ENCODE measurements at regions not wholly inside any gene's neighbourhood (a gene's known extent, or its start where the extent isn't known, plus 50 kb on each side); places are given as distances from the start of the nearest gene placed in this dataset.
"Not testable (repeated sequence)": the region's sequence is repeated elsewhere in the genome, so short reads cannot be mapped to it uniquely, and the experiment has no call there.

- BruUV-seq (replicated peaks) = no TSS peak
- no peaks in the 10 kb centered on the region for H3K27me3 Mint-ChIP-seq (ENCODE audit: unreplicated experiment)
- H3K27ac Mint-ChIP-seq (ENCODE audit: unreplicated experiment) = no peak overlapping the region
- DNase-seq = no peak
- H3K4me1 Mint-ChIP-seq (ENCODE audit: low read depth, unreplicated experiment) = no peaks in the 10 kb centered on the region
- no peak overlapping the region for H3K4me3 Mint-ChIP-seq (ENCODE audit: low read depth, unreplicated experiment)
- no peak for TF ChIP-seq CTCF (IDR thresholded peaks at IDR 0.05; ENCODE audit: unreplicated experiment)
- H3K9me3 Mint-ChIP-seq (ENCODE audit: low read depth, unreplicated experiment) = peaks cover 3% of the 10 kb centered on the region
- H3K36me3 Mint-ChIP-seq (ENCODE audit: insufficient read depth, unreplicated experiment) = no peaks in the 10 kb centered on the region
- CTCF ChIA-PET = no interaction called here
- intact Hi-C loops (cut with micrococcal nuclease; ENCODE audit: unreplicated experiment) = loop anchor here (5.0 kb wide), 1 partner anchor 553 kb away; the partner anchor contains the start of gene RGMB
Measured at GRCh38 chr5:98218838-98219237, 554.6 kb upstream of the RGMB start.

GRCh38 chr5:98227489-98227888 lies 546.0 kb upstream of the RGMB start:
- DNase-seq = no peak
- H3K4me1 Mint-ChIP-seq (ENCODE audit: low read depth, unreplicated experiment) = no peaks in the 10 kb centered on the region
- intact Hi-C loops (cut with micrococcal nuclease; ENCODE audit: unreplicated experiment) = no loop called here
- H3K27ac Mint-ChIP-seq (ENCODE audit: unreplicated experiment) = no peak overlapping the region
- CTCF ChIA-PET = no interaction called here
- no TSS peak for BruUV-seq (replicated peaks)
- H3K36me3 Mint-ChIP-seq (ENCODE audit: insufficient read depth, unreplicated experiment) = no peaks in the 10 kb centered on the region
- H3K4me3 Mint-ChIP-seq (ENCODE audit: low read depth, unreplicated experiment) = no peak overlapping the region
- no peaks in the 10 kb centered on the region for H3K27me3 Mint-ChIP-seq (ENCODE audit: unreplicated experiment)
- H3K9me3 Mint-ChIP-seq (ENCODE audit: low read depth, unreplicated experiment) = peaks cover 6% of the 10 kb centered on the region
- TF ChIP-seq CTCF (IDR thresholded peaks at IDR 0.05; ENCODE audit: unreplicated experiment) = no peak

- Mint-ChIP-seq H3K4me1 (ENCODE audit: low read depth, unreplicated experiment) (no peaks in the 10 kb centered on the region), H3K27me3 (ENCODE audit: unreplicated experiment) (no peaks in the 10 kb centered on the region), H3K9me3 (ENCODE audit: low read depth, unreplicated experiment) (peaks cover 3% of the 10 kb centered on the region), H3K27ac (ENCODE audit: unreplicated experiment) (no peak overlapping the region), H3K4me3 (ENCODE audit: low read depth, unreplicated experiment) (no peak overlapping the region), H3K36me3 (ENCODE audit: insufficient read depth, unreplicated experiment) (no peaks in the 10 kb centered on the region)
- CTCF ChIA-PET = no interaction called here
- no TSS peak for BruUV-seq (replicated peaks)
- no peak for TF ChIP-seq CTCF (IDR thresholded peaks at IDR 0.05; ENCODE audit: unreplicated experiment)
- intact Hi-C loops (cut with micrococcal nuclease; ENCODE audit: unreplicated experiment) = no loop called here
- DNase-seq = no peak
Measured at GRCh38 chr5:98231089-98231488, 542.4 kb upstream of the RGMB start.

GRCh38 chr5:98237794-98238193 lies 535.7 kb upstream of the RGMB start:
- BruUV-seq (replicated peaks); H3K4me1 Mint-ChIP-seq (ENCODE audit: low read depth, unreplicated experiment); H3K36me3 Mint-ChIP-seq (ENCODE audit: insufficient read depth, unreplicated experiment); H3K4me3 Mint-ChIP-seq (ENCODE audit: low read depth, unreplicated experiment); H3K27ac Mint-ChIP-seq (ENCODE audit: unreplicated experiment); CTCF ChIA-PET; H3K27me3 Mint-ChIP-seq (ENCODE audit: unreplicated experiment); H3K9me3 Mint-ChIP-seq (ENCODE audit: low read depth, unreplicated experiment); DNase-seq; intact Hi-C loops (cut with micrococcal nuclease; ENCODE audit: unreplicated experiment): not testable (repeated sequence)

GRCh38 chr5:98243972-98244371 lies 529.5 kb upstream of the RGMB start:
- CTCF ChIA-PET = no interaction called here
- H3K4me3 Mint-ChIP-seq (ENCODE audit: low read depth, unreplicated experiment) = no peak overlapping the region
- no peak overlapping the region for H3K27ac Mint-ChIP-seq (ENCODE audit: unreplicated experiment)
- H3K36me3 Mint-ChIP-seq (ENCODE audit: insufficient read depth, unreplicated experiment) = no peaks in the 10 kb centered on the region
- H3K27me3 Mint-ChIP-seq (ENCODE audit: unreplicated experiment) = no peaks in the 10 kb centered on the region
- no peak for DNase-seq
- no peaks in the 10 kb centered on the region for H3K4me1 Mint-ChIP-seq (ENCODE audit: low read depth, unreplicated experiment)
- H3K9me3 Mint-ChIP-seq (ENCODE audit: low read depth, unreplicated experiment) = no peaks in the 10 kb centered on the region
- no peak for TF ChIP-seq CTCF (IDR thresholded peaks at IDR 0.05; ENCODE audit: unreplicated experiment)
- BruUV-seq (replicated peaks) = no TSS peak
- intact Hi-C loops (cut with micrococcal nuclease; ENCODE audit: unreplicated experiment) = no loop called here
